ENCODE measurements at regions not wholly inside any gene's neighbourhood (a gene's known extent, or its start where the extent isn't known, plus 50 kb on each side); places are given as distances from the start of the nearest gene placed in this dataset.

- Histone ChIP-seq H3K4me1 (no peaks in the 10 kb centered on the region), H3K27me3 (no peaks in the 10 kb centered on the region), H3K4me3 (no peak overlapping the region), H3K27ac (no peak overlapping the region), H3K9me3 (no peaks in the 10 kb centered on the region), H3K36me3 (replicated peaks in 1 of 2; ENCODE audit: insufficient read depth in 1 of 2, low read depth in 2 of 2) (no peaks in the 10 kb centered on the region)
- no peak for ATAC-seq
- WGBS, 2 donors = 65 to 74% methylated on average over 3 of the region's 3 CpGs
- no peak for DNase-seq
- intact Hi-C loops (cut with DNase I) = no loop called here
- TF ChIP-seq CTCF (IDR thresholded peaks at IDR 0.05) (no peak), POLR2A (IDR thresholded peaks at IDR 0.05) (no peak)
These were observed 56.0 kb upstream of the CD53 start for GRCh38 chr1:110816945-110817344.

GRCh38 chr1:110811529-110811928, 61.4 kb upstream of the CD53 start:
- Histone ChIP-seq H3K27me3 (no peaks in the 10 kb centered on the region), H3K4me3 (no peak overlapping the region), H3K4me1 (no peaks in the 10 kb centered on the region), H3K36me3 (replicated peaks in 1 of 2; ENCODE audit: insufficient read depth in 1 of 2, low read depth in 2 of 2) (no peaks in the 10 kb centered on the region), H3K27ac (no peak overlapping the region), H3K9me3 (no peaks in the 10 kb centered on the region)
- intact Hi-C loops (cut with DNase I) = no loop called here
- DNase-seq (no peak), ATAC-seq (no peak)
- TF ChIP-seq POLR2A (IDR thresholded peaks at IDR 0.05) = no peak
- TF ChIP-seq CTCF (IDR thresholded peaks at IDR 0.05) = no peak
- 16 to 23% methylated on average over 1 of the region's 1 CpG for WGBS, 2 donors

- WGBS, 2 donors = 62 to 69% methylated on average over 2 of the region's 2 CpGs
These were observed 72.9 kb upstream of the CD53 start for GRCh38 chr1:110800079-110800478.

GRCh38 chr1:110798691-110799256, 74.2 kb upstream of the CD53 start:
- no peaks in the 10 kb centered on the region for H3K4me1 ChIP-seq
- WGBS, 2 donors = 42 to 62% methylated on average over 3 of the region's 3 CpGs

More at GRCh38 chr1:110800079-110800478, 72.9 kb upstream of the CD53 start:
- ATAC-seq = no peak
- no peaks in the 10 kb centered on the region for H3K4me1 ChIP-seq
- no peaks in the 10 kb centered on the region for H3K36me3 ChIP-seq (replicated peaks in 1 of 2; ENCODE audit: insufficient read depth in 1 of 2, low read depth in 2 of 2)
- no peak overlapping the region for H3K27ac ChIP-seq
- TF ChIP-seq CTCF (IDR thresholded peaks at IDR 0.05) (no peak), POLR2A (IDR thresholded peaks at IDR 0.05) (no peak)
- no peaks in the 10 kb centered on the region for H3K27me3 ChIP-seq
- no peaks in the 10 kb centered on the region for H3K9me3 ChIP-seq
- intact Hi-C loops (cut with DNase I) = no loop called here
- no peak overlapping the region for H3K4me3 ChIP-seq
- DNase-seq = no peak

More at GRCh38 chr1:110798691-110799256, 74.2 kb upstream of the CD53 start:
- no peak for TF ChIP-seq POLR2A (IDR thresholded peaks at IDR 0.05)
- no peak for TF ChIP-seq CTCF (IDR thresholded peaks at IDR 0.05)
- Histone ChIP-seq H3K27ac (no peak overlapping the region), H3K27me3 (no peaks in the 10 kb centered on the region), H3K36me3 (replicated peaks in 1 of 2; ENCODE audit: insufficient read depth in 1 of 2, low read depth in 2 of 2) (no peaks in the 10 kb centered on the region), H3K4me3 (no peak overlapping the region), H3K9me3 (no peaks in the 10 kb centered on the region)
- no peak for DNase-seq
- intact Hi-C loops (cut with DNase I) = no loop called here
- no peak for ATAC-seq

Measured in body of pancreas (tissue), 4 donors.